Dendritic cell treated with granulocyte-macrophage colony-stimulating factor and Interleukin-4, amounts not matched to agents 40 ng/mL and 50 ng/mL, for 4 days (primary cell): ENCODE measurements at regions not wholly inside any gene's neighbourhood (a gene's known extent, or its start where the extent isn't known, plus 50 kb on each side); places are given as distances from the start of the nearest gene placed in this dataset.

Experiments used
- H3K27ac Mint-ChIP-seq: one replicate; pipeline ENCODE4 v1.8.0; 2022; ENCODE audit warnings: mild to moderate bottlenecking, mixed read lengths
- H3K27me3 Mint-ChIP-seq: one replicate; pipeline ENCODE4 v1.8.0; 2022; ENCODE audit warnings: mild to moderate bottlenecking, mixed read lengths
- H3K36me3 Mint-ChIP-seq: one replicate; pipeline ENCODE4 v1.8.0; 2022; ENCODE audit warnings: low read depth, mixed read lengths
- H3K4me1 Mint-ChIP-seq: one replicate; pipeline ENCODE4 v1.8.0; 2022; ENCODE audit warnings: low read depth, mixed read lengths
- H3K4me3 Mint-ChIP-seq: one replicate; pipeline ENCODE4 v1.8.0; 2022; ENCODE audit warnings: mild to moderate bottlenecking, moderate library complexity, mixed read lengths
- H3K9me3 Mint-ChIP-seq: one replicate; pipeline ENCODE4 v1.8.0; 2022; ENCODE audit warnings: mixed read lengths
- intact Hi-C: fragments of 100-400 bp; cut with micrococcal nuclease; formaldehyde crosslinking; loops from one replicate; pipeline ENCODE4 v1.15.0; 2022

DNA sequence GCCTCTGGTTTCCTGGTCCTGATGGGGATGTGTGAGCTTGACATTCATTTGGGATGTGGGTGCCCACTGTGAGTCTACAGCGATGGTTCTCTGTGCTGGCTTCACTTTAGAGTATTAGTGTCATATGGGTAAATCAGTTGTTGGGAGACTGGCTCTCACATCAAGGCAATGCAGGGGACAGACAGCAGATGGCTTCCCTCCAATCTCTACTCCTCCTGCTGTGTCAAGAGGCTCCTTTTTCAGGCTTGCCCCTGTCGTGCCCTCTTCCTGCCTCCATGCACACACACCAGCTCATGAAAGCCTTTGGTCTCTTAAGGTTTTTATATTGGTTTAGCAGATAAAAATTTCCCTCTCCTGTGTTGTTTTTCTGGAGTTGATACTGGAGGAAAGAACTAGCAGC is 315.6 kb downstream of the RDH14 start:
- H3K4me3 Mint-ChIP-seq: no peak overlapping the region
- intact Hi-C loops: no loop called here
- H3K27me3 Mint-ChIP-seq: no peaks in the 10 kb centered on the region
- no peaks in the 10 kb centered on the region for H3K36me3 Mint-ChIP-seq
- H3K27ac Mint-ChIP-seq: no peak overlapping the region
- no peaks in the 10 kb centered on the region for H3K4me1 Mint-ChIP-seq
- no peaks in the 10 kb centered on the region for H3K9me3 Mint-ChIP-seq

DNA sequence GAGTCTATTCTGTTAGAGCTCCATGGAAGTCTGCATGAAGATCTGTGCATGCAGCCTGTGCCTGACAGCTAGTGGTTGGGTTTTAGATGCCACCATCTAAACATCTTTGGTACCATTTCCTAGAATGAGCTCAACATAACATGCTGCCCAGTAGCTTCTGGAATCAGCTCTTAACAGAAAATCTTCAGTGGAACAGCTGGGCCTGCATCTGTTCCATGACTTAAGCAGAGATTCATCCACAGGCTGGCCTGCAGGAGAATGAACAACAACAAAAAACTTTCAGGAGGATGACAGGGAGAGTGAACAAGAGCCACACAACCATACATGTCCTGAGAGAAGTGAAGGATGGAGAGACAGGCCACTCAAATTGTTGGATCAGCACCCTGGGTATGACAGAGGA is 316.6 kb downstream of the RDH14 start:
- no peaks in the 10 kb centered on the region for H3K27me3 Mint-ChIP-seq
- intact Hi-C loops: no loop called here
- no peaks in the 10 kb centered on the region for H3K36me3 Mint-ChIP-seq
- H3K4me3 Mint-ChIP-seq: no peak overlapping the region
- no peaks in the 10 kb centered on the region for H3K4me1 Mint-ChIP-seq
- no peaks in the 10 kb centered on the region for H3K9me3 Mint-ChIP-seq
- no peak overlapping the region for H3K27ac Mint-ChIP-seq

DNA sequence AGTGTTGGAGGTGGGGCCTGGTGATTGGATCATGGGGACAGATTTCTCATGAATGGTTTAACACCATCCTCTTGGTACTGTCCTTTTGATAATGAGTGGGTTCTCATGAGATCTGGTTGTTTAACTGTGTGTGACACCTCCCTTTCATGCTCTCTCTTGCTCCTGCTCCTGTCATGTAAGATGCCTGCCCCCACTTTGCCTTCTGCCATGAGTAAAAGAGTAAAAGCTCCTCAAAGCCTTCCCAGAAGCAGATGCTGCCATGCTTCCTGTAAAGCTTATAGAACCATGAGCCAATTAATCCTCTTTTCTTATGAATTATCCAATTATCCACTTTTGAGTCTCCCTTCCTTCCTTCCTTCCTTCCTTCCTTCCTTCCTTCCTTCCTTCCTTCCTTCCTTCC is 317.7 kb downstream of the RDH14 start:
- Mint-ChIP-seq H3K27ac (no peak overlapping the region), H3K4me3 (no peak overlapping the region), H3K4me1 (no peaks in the 10 kb centered on the region), H3K9me3 (no peaks in the 10 kb centered on the region), H3K36me3 (no peaks in the 10 kb centered on the region), H3K27me3 (no peaks in the 10 kb centered on the region)
- intact Hi-C loops: no loop called here

DNA sequence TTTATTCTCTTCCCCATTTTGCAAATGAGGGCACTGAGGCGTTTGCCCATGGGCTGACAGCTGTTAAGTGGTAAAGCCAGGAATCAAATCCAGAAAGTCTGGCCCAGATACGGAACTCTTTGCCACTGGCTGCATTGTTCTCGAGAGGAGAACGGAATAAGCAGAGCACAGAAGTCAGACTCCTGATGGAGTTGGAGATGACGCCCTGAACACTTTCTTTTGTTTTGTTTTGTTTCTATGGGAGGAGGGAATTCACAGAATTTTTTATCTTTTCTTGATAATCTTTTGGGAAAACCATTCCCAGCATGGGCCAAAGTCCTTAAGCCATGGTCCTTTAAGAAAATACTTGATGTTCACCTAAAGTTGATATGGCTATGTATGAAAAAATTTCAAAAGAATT is 322.2 kb downstream of the RDH14 start:
- H3K4me1 Mint-ChIP-seq: no peaks in the 10 kb centered on the region
- intact Hi-C loops: no loop called here
- H3K27ac Mint-ChIP-seq: no peak overlapping the region
- H3K27me3 Mint-ChIP-seq: no peaks in the 10 kb centered on the region
- H3K36me3 Mint-ChIP-seq: no peaks in the 10 kb centered on the region
- H3K4me3 Mint-ChIP-seq: no peak overlapping the region
- no peaks in the 10 kb centered on the region for H3K9me3 Mint-ChIP-seq

DNA sequence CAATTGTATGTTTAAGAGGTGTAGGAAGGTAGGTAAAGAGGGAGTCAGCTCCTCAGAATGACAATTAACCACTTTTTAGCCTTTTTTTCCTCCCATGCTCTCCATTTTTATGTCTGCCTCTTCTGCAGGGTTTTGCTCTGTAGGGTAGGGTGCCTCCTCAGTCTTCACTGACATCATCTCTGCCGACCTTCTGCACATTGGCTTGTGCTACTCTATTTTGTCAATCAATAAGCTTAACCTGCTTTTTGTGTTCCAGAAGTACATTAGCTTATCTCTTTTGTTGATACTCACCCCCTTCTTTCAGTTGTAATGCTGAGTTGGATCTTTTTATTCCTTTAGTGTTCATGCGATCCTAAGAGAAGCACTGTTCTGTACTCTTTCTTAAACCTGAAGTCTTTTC is 323.2 kb downstream of the RDH14 start:
- Mint-ChIP-seq H3K4me1 (no peaks in the 10 kb centered on the region), H3K27ac (no peak overlapping the region)

DNA sequence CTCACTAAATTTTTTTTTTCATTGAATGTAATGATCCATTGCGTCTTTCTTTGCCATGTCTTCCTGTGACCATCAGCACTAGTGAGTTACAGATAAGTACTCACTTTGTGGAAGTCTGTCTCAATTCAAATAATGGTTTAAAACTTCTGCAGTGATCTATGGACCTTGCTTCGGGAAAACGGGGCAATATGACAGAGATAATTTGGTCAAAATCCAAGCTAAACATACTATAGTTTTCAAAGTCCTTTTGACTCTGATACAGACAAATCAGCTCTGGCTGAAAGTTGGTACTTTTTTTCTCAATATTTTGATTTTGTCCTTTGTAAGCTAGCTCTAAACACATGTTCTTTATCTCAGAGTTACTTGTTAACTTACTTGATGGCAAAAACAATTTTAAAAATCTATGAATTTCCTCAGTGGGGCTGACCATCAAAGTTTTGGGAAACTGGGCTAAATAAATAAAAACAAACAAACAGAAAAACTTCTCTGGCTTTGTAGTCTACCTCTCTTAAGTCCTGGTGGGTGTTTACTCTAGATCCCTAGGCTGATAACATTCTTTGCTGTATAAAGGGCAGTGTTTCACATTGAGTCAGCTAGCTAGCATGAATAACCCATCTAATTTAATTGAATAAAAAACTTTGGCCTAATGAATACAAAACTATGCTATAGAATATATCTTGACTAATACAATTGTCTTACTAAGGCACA is 327.6 kb downstream of the RDH14 start:
- H3K27me3 Mint-ChIP-seq: no peaks in the 10 kb centered on the region
- no peaks in the 10 kb centered on the region for H3K36me3 Mint-ChIP-seq
- H3K9me3 Mint-ChIP-seq: no peaks in the 10 kb centered on the region
- H3K4me3 Mint-ChIP-seq: no peak overlapping the region
- no peak overlapping the region for H3K27ac Mint-ChIP-seq
- H3K4me1 Mint-ChIP-seq: no peaks in the 10 kb centered on the region
- intact Hi-C loops: no loop called here

More for the DNA sequence above, 323.2 kb downstream of the RDH14 start:
- H3K27me3 Mint-ChIP-seq: no peaks in the 10 kb centered on the region
- H3K4me3 Mint-ChIP-seq: no peak overlapping the region
- H3K36me3 Mint-ChIP-seq: no peaks in the 10 kb centered on the region
- intact Hi-C loops: no loop called here
- no peaks in the 10 kb centered on the region for H3K9me3 Mint-ChIP-seq

DNA sequence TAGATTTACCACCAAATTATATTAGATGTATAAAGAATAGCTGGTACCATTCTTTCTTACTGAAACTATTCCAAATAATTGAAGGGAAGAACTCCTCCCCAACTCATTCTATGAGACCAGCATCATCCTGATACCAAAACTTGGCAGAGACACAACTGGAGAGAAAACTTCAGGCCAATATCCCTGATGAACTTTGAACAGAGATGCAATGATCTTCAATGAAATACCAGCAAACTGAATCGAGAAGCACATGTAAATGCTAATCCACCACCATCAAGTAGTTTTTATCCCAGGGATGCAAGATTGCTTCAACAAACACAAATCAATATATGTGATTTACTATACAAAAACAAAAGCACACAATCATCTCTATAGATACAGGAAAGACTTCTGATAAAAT is 329.8 kb downstream of the RDH14 start:
- intact Hi-C loops: no loop called here
- Mint-ChIP-seq H3K27ac (no peak overlapping the region), H3K4me1 (no peaks in the 10 kb centered on the region)

DNA sequence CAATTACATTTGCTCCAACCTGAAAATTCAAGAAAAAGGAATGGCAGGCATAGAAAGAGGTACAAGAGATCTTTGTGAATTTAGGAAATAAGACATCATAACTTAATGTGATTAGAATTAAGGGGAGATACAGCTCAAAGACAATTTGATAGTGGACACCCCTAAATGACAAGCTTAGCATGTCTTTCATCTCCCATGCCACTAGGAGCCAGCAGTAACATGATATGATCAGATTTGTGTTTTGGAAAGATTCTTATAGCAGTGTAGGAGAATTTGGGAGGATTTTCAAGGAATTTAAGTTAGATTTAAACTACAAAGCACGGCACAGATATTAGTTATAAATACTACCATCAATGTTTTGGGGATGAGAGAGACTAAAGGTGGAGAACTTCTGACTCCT is 340.8 kb downstream of the RDH14 start:
- H3K4me1 Mint-ChIP-seq: no peaks in the 10 kb centered on the region
- no peak overlapping the region for H3K4me3 Mint-ChIP-seq
- H3K9me3 Mint-ChIP-seq: no peaks in the 10 kb centered on the region
- H3K27ac Mint-ChIP-seq: no peak overlapping the region
- intact Hi-C loops: no loop called here
- no peaks in the 10 kb centered on the region for H3K27me3 Mint-ChIP-seq
- no peaks in the 10 kb centered on the region for H3K36me3 Mint-ChIP-seq

More for the DNA sequence above, 329.8 kb downstream of the RDH14 start:
- no peaks in the 10 kb centered on the region for H3K36me3 Mint-ChIP-seq
- peaks cover 7% of the 10 kb centered on the region for H3K9me3 Mint-ChIP-seq
- no peak overlapping the region for H3K4me3 Mint-ChIP-seq
- H3K27me3 Mint-ChIP-seq: no peaks in the 10 kb centered on the region

DNA sequence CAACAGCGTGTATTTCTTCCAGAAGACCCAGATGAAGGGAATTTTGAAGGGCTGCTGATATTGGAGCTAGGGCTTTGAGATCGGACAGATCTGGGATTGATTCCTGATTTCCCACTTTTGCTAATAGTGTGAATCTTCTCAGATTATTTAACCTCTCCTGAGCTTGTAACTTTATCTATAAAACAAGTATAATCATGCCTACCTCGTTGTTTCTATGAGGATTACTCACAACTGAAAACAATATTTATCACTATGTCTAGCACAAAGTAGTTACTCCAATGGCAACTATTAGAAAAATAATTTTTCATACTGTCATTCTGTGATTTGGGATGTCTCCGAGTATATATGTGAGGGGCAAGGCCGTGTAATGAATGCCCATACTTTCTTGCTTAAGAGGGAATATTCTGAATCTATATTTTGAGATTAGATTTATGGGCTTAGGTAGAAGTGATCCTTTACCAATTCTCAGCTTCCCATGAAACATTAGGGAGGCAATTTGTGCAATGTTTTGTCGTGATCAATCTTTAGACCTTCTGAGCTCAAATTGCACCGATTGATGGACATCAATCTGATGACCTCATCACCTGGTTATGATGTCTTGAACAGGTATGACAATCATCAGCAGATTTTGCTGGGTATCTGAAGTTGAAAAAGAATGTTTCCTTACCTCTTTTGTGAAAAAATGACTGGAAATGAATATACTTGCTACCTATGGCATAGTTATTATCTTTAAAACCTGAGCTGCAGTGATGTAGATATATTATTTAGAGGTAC is 339.9 kb downstream of the KCNS3 start:
- Mint-ChIP-seq H3K4me3 (no peak overlapping the region), H3K36me3 (no peaks in the 10 kb centered on the region), H3K9me3 (no peaks in the 10 kb centered on the region), H3K27me3 (no peaks in the 10 kb centered on the region), H3K4me1 (no peaks in the 10 kb centered on the region), H3K27ac (no peak overlapping the region)
- intact Hi-C loops: no loop called here

DNA sequence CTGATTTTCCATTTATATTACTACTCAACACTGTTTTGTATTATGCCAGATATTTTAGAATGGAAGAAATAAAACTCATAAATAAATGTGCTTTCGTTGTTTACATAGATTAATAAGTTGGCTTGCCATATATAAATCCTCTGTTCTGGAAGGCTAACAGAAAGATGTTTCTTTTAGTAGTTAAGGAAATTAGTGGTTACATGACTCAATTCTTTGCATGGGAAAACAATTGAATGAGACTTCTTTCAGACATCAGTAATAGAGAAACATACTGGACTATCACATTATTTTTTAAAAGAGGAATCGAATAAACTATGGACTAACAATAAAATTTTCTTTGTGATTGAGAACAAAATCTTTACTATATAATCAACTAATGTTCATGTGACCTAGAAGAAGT is 336.5 kb downstream of the KCNS3 start:
- Mint-ChIP-seq H3K4me1 (no peaks in the 10 kb centered on the region), H3K4me3 (no peak overlapping the region), H3K27me3 (no peaks in the 10 kb centered on the region), H3K36me3 (no peaks in the 10 kb centered on the region), H3K9me3 (no peaks in the 10 kb centered on the region), H3K27ac (no peak overlapping the region)
- intact Hi-C loops: no loop called here

DNA sequence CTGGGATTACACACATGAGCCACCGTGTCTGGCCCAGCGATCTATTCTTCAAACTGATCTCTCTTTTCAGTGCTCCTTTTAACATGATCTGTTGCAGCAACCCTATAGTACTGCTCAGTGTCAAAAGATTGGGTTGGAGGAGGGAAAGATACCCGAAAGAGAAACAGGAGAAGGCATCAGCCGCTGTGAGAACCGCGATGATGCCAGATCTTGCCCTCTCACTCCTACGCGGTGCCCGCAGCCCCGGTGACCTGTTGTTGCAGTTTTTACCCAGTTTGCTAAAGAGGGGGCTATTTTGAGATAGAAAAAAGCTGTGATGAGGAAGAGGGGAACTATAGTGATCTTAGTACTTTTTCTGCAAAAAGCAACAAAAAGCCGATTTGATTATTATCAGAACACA is 335.5 kb downstream of the KCNS3 start:
- Mint-ChIP-seq H3K27me3 (no peaks in the 10 kb centered on the region), H3K36me3 (no peaks in the 10 kb centered on the region), H3K4me1 (no peaks in the 10 kb centered on the region), H3K27ac (no peak overlapping the region), H3K4me3 (no peak overlapping the region), H3K9me3 (no peaks in the 10 kb centered on the region)
- intact Hi-C loops: no loop called here

DNA sequence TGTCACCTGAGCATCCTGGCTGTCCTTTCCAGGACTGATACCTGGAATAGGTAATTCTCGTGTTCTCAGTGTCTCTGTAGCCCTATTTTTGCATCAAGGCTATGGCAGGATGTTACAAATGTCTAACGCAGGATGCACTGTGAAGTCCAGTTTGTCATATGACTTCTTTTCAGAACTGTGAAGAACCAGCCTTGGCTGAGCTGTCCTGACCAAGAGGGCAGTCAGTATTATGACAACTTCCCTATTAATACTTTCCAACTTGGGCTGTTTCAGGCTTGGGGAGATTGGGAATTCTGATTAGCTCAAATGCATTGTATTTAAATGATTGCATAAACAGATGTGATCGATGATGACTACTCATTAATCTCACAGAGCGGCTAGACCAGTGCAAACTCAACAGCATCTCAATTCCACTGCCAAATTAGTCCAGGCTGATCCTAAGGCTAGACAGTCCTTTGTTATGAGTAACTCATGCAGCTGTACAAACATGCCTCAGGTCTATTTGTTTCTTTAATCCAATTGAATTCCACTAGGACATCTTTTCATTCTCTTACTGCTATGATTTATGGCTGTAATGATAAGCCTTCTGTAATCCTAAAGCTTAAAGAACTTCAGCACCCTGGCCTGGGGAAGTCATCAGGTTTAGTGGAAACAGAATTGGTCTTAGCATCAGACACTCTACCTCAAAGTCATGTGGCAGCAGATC is 331.6 kb downstream of the KCNS3 start:
- H3K27me3 Mint-ChIP-seq: no peaks in the 10 kb centered on the region
- intact Hi-C loops: no loop called here

DNA sequence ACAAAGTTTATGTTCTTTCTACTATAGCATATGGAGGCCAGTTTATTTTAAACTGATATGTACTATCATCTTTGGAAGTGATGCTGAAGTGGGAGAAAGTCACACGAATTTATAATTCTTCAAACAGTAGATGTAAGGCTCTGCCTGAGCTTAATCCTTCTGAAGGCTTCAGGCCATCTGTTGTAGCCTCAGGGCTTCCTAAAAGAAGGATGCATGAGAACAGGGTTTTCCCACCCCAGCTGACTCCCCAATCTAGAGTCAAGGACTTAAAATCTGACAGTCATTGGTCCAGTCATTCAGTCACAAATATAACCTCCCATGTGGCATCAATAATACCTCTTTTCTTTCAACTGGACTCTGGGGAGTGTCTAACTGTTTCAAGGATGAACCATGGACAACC is 330.5 kb downstream of the KCNS3 start:
- H3K4me3 Mint-ChIP-seq: no peak overlapping the region
- H3K4me1 Mint-ChIP-seq: no peaks in the 10 kb centered on the region
- intact Hi-C loops: no loop called here
- H3K27me3 Mint-ChIP-seq: no peaks in the 10 kb centered on the region
- no peaks in the 10 kb centered on the region for H3K36me3 Mint-ChIP-seq
- no peaks in the 10 kb centered on the region for H3K9me3 Mint-ChIP-seq
- no peak overlapping the region for H3K27ac Mint-ChIP-seq

More for the DNA sequence above, 331.6 kb downstream of the KCNS3 start:
- H3K9me3 Mint-ChIP-seq: no peaks in the 10 kb centered on the region
- H3K4me1 Mint-ChIP-seq: no peaks in the 10 kb centered on the region
- H3K27ac Mint-ChIP-seq: no peak overlapping the region
- no peak overlapping the region for H3K4me3 Mint-ChIP-seq
- no peaks in the 10 kb centered on the region for H3K36me3 Mint-ChIP-seq

DNA sequence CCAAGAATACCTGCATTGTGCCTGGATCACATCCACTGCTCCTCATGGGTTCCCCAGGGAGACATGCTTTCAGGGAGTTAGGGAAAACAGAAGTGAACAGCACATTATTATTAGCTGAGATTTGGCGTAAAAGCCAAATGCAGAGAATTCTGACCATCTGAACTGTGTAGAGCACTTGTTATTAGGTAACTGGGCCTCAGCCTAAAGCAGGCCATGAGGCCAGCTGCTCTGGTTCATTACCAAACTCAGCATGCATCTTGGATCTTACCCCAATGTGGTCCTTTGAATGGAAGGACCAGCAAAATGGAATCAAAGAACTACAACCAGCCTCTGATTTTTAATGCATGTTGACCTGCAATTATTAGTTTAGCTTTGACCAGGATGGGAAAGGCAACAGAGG is 322.3 kb downstream of the KCNS3 start:
- no peaks in the 10 kb centered on the region for H3K4me1 Mint-ChIP-seq
- intact Hi-C loops: no loop called here
- peaks cover 2% of the 10 kb centered on the region for H3K27me3 Mint-ChIP-seq
- H3K27ac Mint-ChIP-seq: no peak overlapping the region
- H3K9me3 Mint-ChIP-seq: no peaks in the 10 kb centered on the region
- H3K4me3 Mint-ChIP-seq: no peak overlapping the region
- no peaks in the 10 kb centered on the region for H3K36me3 Mint-ChIP-seq
